Hypothalamus (tissue), 51 donors: ENCODE measurements at regions not wholly inside any gene's neighbourhood (a gene's known extent, or its start where the extent isn't known, plus 50 kb on each side); places are given as distances from the start of the nearest gene placed in this dataset.

ENCODE experiments used
- DNase-seq, 51 donors: peaks; one replicate each; lab custom pipeline; 2025; lab: John Stamatoyannopoulos, UW

DNA sequence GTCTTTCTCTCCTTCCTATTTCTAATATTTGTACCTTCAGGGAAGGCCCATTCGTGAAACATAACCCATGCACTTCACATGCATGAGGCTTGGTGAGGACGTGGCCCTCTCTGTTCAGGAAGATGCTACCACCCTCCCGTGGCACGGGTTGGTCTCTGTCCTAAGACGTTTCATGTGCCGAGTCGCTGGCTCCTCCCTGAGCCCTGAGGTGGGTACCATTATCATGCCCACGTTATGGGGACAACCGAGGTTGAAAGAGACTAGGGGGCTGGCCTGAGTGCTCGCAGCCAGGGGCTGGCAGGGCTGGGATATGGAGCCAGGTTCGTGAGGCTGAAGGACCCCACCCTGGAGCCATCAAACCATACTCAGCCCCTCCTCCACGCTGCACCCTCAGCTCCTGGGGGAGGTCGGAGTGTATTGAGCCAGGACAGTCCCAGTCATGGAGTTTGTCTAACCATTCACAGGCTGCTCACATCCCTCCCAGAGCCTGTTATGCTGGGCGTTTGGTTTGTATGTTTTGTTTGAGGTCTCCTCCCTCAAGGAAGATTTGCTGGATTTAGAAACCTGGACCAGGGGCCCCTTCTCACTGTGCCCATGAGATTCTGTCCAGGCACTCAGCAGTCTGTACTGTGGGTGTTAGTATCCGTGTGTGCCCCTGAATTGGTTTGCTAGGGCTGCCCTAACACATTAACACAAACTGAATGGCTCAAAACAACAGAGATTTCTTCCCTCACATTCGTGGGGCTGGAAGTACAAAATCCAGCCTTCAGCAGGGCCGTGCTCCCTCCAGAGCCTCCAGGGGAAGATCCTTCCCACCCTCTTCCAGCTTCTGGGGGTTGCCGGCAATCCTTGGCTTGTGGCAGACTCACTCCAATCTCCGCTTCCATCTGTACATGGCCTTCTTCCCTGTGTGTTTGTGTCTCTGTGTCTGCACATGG, 88.3 kb downstream of the ANKRD60 start:
- no peak for DNase-seq

DNA sequence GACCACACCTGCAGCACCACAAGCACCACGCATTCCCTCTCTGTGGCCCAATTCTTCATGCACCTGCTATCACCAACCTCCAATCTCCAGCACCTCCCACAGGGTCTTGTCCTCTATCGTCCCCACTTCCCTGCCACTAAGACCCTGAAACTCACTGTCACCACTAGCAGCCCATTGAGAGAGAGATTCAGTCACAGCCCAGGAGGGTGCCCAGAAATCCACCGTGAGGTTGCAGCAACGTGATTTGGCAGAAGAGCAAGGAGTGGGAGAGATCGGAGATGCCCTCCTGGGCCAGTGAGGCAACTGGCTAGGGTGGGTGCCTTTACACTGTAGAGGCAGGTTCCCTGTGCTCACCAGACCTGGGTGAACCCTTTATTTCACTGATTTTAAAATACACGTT, 90.1 kb downstream of the ANKRD60 start:
- no peak for DNase-seq

DNA sequence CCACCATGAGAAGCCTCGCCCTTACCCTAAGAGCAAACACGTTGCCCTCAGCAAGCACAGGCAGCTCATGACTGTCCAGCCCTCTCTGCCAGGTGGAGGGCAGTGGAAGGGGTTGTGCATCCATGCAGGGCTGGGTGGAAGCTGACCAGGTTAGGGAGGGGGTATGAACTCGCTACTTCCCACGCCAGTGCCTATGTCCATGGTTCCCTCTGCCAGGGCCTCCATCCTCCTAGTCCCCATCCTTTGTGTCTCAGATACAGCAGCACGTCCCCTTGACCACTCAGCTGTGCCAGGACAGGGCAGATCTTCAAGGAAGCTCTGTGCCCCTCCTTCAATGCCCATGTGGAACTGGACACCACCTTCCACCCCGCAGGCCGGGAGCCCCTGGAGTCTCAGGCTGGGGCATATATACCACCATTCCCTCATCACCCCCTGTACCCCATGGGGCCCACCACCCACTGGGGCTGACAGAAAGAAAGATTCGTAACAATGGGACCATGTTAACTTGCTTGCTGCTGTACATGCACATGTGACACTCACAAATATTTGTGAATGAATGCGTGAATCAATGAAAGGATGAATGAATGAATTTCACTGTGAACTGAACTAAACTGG, 90.7 kb downstream of the ANKRD60 start:
- DNase-seq = no peak

DNA sequence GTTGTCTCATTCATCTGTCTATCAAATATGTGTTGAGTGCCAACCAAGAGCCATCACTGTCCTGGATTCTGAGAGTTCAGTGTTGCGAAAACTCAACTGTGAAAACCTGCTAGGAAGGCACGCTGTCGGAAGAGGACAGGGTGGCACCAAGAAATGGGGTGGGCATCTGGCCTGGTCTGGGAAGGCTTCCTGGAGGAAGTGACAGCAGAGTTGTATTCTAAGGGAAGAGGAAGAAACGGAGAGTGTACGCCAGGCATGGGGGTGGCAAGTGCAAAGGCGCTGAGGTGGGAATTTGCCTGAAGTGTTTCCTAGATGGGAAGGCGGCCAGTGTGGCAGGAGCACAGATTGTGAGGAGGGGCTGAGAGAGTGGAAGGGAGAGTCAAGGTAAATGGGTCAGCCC, 91.2 kb downstream of the ANKRD60 start:
- no peak for DNase-seq

DNA sequence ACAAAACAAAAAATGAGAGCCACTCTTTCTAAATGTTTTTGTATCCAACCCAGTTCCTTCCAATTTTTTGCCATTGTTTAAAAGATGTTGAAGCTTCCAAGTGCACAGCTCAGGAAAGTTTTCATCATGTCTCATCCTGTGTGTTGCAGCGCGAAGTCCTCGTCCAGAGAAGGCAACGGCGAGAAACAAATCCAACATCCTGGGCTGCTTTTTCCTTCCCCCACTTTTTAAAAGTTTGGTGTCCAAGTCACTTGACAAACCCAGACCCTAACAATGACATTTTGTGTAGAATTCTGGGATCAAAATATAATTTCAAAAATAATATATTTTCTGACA, 92.3 kb downstream of the ANKRD60 start:
- DNase-seq = peak in 1 of 51 donors; percentile 10

DNA sequence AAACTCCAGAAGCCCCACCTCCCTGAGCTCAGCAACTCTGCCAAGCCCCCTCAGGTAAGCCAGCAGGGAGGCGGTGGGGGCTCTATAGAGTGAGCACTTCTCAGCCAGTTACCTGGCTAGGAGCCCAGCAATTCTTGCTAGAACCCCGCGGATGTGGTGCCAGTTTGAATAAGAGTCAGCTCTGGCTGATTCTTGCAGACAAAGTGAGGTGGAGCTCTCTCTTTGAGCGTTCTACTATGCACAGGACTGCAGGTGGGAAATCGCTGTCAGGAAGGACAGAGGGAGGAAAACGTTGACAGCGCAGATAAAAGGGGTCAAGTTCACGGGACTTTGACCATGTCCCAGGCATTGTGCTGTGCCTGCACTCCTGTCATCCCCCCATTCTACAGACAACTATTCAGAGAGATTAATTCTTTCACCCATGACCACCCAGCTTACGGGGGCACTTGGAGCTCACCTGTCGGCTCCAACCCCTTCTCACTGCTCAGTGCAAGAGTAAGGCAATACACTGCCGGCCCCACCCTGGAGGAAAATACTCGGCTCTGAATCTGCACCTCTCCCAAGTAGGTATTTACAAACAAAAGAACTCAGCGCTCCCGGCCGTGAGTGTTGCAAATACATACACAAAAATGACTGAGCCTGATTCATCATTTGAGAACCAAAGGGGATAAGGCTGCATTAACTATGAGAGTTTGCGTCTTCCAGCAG, 92.9 kb downstream of the ANKRD60 start:
- DNase-seq = no peak

DNA sequence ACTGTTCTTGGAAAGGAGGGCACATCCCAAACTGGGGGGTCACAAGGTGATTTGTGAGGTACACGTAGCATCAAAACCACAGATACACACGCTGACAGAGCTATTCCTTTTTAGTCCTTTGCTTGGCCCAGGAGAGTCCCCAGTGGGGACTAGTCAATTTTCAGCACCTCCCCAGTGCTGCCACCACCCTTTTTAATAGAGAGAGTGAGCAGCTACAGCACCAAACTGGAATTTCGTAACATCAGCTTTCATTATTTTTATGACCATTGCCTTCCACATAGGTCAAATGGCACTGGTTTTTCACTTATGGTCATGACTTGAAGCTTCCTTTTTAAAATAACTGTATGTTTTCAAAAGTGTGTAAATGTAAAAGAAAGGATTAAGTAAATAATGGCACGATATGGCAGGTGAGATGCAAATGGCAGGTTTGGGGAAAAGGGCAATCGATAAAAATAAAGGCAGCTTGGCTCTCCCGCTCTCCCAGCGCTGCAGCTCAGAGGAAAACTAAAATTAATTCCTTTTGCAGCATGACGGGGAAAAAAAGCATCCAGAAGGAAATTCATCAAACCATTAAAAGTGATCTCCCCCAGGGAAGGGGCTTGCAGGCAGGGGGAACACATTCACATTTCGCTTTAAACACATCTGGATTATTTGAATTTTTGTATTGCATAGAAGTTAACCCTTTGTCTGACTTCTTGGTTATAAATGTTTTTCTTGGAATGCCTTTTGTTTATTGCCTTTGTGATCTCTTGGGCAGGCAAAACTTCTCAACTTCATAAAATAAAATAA, 95.2 kb downstream of the ANKRD60 start:
- no peak for DNase-seq

DNA sequence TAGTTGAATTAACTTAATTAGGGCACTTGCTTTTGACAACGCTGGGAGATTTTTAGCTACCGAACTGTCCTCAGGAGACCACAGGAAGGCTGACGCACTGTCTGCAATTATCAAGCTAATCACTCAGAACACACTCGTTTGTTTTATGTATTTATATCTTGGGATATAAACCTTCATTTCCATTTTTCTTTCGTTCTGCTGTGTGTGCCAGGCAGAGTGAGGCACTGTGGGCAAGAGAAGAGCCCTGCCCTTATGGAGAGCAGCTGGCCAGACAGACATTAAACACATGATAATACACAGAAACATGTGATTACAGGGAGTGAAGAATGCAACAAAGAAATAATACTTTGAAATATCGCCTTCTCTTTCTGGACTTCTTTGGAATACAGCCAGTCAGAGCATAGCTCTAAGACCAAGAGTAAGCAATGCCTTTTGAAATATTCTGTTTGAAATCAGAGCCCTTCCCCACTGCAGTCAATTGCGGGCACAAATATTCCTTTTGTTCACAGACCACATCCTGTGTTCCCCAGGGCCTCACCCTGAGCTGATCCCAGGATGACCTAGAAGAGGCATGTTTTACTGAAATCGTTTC, 96.8 kb downstream of the ANKRD60 start:
- DNase-seq = no peak

DNA sequence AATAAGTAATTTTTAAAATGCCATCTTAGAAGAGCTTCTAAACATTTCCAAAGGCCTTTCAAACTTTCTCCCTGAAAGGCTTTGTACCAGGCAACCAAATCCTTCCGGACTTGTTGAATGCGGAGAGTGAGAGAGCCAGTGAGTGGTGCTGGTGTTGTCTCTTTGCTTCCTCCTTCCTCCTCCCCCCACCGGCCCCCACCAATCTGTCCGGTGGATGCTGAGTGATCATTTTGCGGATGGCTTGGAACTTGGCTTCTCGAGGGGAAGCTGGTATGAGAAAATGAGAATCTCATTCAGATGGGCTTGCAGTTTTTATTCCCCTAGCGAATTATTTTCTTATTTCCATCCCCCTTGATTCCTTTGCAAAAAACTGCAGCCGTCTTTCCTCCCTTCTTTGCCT, 97.3 kb downstream of the ANKRD60 start:
- peak in 11 of 51 donors; percentile 8 to 36 (median 16) for DNase-seq

DNA sequence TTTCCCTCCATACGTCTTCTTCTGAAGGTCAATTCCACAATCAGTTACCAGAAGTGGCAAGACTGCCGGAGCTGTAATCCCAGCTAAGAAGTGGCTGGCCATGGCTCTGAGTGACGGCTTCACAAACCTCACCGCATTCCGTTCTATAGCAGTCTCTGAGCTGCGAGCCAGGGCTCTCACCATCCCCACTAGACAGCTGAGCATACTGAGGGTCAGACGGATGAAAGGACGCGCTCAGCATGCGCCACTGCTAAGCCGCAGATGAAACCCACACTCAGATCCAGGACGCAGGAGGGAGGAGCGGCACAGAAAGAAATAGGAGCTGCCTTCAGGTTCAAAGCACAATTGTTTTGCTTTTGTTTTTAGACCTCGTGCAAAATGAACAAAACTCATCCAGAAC, 97.9 kb downstream of the ANKRD60 start:
- DNase-seq = no peak

DNA sequence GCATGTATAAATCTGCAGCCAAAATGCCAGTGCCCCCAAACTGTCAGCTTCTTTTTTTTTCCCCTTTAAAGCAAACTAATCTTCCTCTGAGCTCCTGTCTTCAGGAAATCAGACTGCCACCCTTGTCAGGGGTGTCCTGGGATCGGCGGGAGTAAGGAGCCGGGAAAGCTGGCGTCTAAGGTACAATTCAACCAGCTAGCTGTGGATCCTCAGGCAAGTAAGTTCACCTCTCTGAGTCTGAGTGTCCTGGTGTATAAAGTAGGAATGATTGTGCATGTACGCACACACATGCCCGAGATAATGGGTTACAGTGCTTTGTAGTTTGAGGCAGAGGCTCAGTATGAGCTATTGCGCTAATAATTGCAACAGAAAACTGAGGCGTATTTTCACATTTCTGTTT, 98.3 kb downstream of the ANKRD60 start:
- DNase-seq = no peak

DNA sequence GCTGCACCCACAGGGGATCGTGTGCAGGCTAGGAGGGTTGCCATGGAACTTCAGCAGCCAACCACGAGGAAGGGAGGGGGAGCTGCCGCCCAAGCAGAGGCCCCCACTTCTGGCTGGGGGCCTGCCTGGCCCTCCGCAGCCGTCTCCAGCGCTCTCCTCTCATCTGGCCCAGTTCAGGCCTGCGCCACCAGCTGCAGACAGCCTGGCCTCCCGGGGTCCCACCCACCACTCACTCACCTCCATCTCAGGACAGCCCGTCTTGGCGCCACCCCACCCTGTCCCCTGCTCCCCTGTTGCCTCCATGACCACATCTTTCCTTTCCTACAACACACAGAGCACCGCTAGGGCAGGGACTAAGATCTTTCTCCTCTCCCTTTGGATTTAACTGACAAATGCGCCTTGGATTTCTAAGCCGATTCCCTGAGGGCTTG, 98.7 kb downstream of the ANKRD60 start:
- peak in 1 of 51 donors; percentile 5 for DNase-seq

DNA sequence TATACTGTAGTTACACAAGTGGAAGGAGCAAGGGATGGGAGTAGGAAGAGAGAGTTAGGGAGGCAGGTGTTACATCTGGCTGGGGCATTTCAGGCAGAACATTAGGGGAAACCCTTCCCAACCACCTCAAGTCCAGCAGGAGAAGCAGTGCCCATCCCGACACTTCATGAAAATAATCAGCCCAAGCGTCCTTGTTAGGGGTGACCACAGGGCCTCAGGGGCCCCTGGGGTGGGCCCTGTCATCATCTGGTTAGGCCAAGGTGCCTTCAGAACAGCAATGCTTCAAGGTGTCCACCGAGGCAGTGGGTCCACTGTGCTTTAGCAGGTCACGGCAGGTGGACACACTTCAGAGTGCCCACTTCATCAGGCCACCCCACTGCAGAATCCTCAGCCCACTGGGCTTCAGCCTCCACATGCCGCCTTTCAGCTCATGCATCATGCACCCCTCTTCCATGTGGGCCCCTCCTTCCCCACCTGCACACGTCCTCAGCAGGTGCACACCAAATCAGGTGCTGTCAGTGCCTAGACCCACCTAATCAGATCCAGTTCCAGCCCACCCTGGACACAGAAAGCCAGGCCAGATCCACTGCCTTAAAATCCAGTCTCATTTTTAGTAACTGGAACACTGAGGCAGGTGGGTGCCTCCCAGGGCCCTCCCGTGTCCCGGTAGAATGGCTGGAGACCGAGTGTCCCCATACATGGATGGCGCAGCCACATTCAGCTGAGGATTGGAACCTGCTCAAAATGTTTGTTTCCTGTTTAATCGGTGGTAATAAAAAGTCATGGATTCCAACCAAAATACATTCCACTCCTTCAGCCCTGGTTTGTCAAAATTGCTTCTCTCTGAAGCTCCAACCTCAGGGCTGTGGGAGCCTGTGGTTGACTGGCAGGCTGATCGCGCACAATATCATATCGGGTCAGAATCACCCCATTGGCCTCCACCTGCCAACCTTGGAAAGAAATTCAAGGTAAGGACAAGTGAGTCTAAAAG, 99.5 kb downstream of the ANKRD60 start:
- DNase-seq = no peak

DNA sequence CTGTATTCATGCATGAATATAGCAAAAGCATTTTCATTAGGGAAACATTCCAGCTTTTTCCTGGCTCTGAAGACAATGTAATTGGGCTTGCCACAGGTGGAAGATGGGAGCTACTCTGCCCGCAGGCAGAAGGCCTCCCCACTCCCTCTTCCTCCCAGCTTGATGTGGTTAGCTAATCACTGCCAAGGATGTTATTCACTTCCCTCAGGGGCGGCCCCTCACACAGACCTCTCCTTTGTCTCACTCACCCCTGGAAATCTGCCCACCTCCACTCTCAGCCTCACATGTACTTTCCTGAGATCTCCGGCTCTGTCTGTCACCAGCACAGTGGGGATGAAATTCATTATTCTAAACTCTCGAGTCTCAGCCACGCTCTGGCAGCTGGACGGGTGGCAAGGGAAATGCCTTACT, 100.7 kb downstream of the ANKRD60 start:
- no peak for DNase-seq

DNA sequence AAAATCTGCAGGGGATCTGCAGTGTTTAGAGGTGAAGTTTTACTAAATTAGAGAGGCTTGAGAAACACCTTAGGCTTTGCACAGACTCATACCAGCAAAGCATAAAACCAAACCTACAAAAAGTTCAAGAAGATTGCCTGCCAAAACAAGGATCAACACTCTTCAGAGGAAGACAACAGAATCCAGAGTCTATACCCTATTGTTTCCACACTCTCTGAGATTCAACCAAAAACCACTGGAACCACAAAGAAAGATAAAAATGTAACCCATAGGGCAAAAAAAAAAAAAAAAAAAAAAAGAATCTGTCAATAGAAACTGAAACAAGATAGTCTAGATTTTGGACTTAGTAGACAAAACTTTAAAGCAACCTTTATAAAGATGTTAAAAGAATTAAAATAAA, 102.7 kb downstream of the ANKRD60 start:
- DNase-seq = no peak

DNA sequence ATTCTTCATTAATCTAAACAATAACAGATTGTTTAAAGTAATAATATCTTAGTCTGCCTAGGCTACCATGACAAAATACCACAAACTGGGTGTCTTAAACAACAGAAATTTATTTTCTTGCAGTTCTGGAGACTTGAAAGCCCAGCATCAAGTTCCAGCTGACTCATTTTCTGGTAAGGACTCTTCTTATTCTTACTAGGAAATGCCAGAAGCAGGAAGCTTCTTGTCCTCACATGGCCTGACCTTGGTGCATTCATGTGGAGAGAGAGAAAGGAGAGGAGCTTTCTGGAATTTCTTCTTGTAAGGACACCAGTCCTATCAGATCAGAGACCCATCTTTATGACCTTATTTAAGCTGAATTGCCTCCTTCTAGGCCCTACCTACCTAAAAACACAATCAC, 110.5 kb downstream of the ANKRD60 start:
- DNase-seq = no peak

DNA sequence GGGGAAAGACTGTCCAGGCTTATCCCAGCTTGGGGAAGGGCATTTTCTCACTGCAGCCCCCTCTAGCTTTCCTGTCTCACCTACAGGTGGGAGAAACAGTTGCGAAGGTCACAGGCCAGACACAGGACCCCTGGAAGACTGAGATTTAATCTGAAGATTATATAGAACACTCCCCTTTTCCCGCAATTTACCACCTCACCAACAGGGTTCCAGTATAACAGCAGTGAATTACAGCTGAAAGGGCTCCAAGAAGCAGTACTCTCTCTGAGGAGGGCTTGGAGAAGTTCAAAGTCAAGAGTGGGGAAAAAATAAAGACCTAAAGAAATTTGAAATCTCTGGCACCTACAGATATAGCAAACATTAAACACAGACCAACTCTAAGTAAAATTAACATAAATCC, 111.9 kb downstream of the ANKRD60 start:
- no peak for DNase-seq

DNA sequence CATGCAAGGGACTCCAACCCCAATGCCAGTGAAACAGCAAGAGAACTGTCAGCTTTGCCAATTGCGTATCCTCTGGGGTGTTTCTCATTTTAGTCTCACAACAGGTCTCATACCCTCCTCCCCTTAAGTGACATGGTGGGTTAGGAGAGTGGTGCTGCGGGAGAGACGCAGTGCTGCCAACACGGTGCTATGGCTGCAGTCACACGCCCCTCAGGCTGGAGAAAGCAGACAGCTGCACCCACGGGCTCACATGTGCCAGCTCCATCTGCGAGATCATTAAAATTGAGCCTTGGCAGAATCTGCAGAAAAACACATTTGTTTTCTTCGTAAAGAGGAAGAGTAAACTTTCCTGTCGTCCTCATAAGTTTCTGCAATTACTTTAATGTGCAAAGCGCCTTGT, 114.7 kb downstream of the ANKRD60 start:
- no peak for DNase-seq
